Astrocyte (in vitro differentiated cells and primary cell): ENCODE measurements at regions not wholly inside any gene's neighbourhood (a gene's known extent, or its start where the extent isn't known, plus 50 kb on each side); places are given as distances from the start of the nearest gene placed in this dataset.

Experiments used
- DNase-seq: peaks from one replicate; pipeline ENCODE4 v3.0.0-alpha.2; 2010; ENCODE audit warnings: low read depth
- FAIRE-seq: peaks from 2 replicates; lab custom pipeline; 2011; peaks lifted over from hg19 to GRCh38; lab: Jason Lieb, UNC
- H2AFZ ChIP-seq: 2 replicates; pipeline ENCODE4 v1.6.0; 2012; ENCODE audit warnings: low read depth, low read length, inconsistent platforms
- H3K27ac ChIP-seq: 2 replicates; pipeline ENCODE4 v1.5.1; 2011; ENCODE audit warnings: low read depth, low read length, inconsistent platforms
- H3K27me3 ChIP-seq: 2 replicates; pipeline ENCODE4 v1.6.0; 2011; ENCODE audit warnings: low read length, inconsistent platforms; ENCODE audit not compliant: insufficient read depth
- H3K36me3 ChIP-seq: 2 replicates; pipeline ENCODE4 v1.5.1; 2011; ENCODE audit warnings: low read length, inconsistent platforms; ENCODE audit not compliant: insufficient read depth
- H3K4me1 ChIP-seq: 2 replicates; pipeline ENCODE4 v1.5.1; 2011; ENCODE audit warnings: low read length, inconsistent platforms; ENCODE audit not compliant: insufficient read depth
- H3K4me2 ChIP-seq: 2 replicates; pipeline ENCODE4 v1.6.0; 2012; ENCODE audit warnings: low read length, inconsistent platforms
- H3K4me3 ChIP-seq: 2 replicates; pipeline ENCODE4 v1.5.1; 2011; ENCODE audit warnings: low read depth, mild to moderate bottlenecking, low read length, inconsistent platforms; ENCODE audit not compliant: insufficient read depth
- H3K79me2 ChIP-seq: 2 replicates; pipeline ENCODE4 v1.6.0; 2012; ENCODE audit warnings: mild to moderate bottlenecking, low read length, inconsistent platforms; ENCODE audit not compliant: insufficient read depth
- H3K9ac ChIP-seq: 2 replicates; pipeline ENCODE4 v1.6.0; 2012; ENCODE audit warnings: mild to moderate bottlenecking, low read length, inconsistent platforms
- H3K9me3 ChIP-seq: 2 replicates; pipeline ENCODE4 v1.5.1; 2012; ENCODE audit warnings: low read depth, mild to moderate bottlenecking, low read length, inconsistent platforms; ENCODE audit not compliant: insufficient read depth
- H4K20me1 ChIP-seq: 2 replicates; pipeline ENCODE4 v1.6.0; 2012; ENCODE audit warnings: low read length, inconsistent platforms; ENCODE audit not compliant: insufficient read depth
- H3K27ac Mint-ChIP-seq: one replicate; pipeline ENCODE4 v1.8.0; 2021; ENCODE audit warnings: mild to moderate bottlenecking, mixed read lengths; ENCODE audit not compliant: unreplicated experiment
- H3K27me3 Mint-ChIP-seq: one replicate; pipeline ENCODE4 v1.8.0; 2021; ENCODE audit warnings: low read depth, mixed read lengths; ENCODE audit not compliant: unreplicated experiment
- H3K36me3 Mint-ChIP-seq: one replicate; pipeline ENCODE4 v1.8.0; 2021; ENCODE audit warnings: low read depth, mixed read lengths; ENCODE audit not compliant: unreplicated experiment
- H3K4me1 Mint-ChIP-seq: one replicate; pipeline ENCODE4 v1.8.0; 2021; ENCODE audit warnings: low read depth, mixed read lengths; ENCODE audit not compliant: unreplicated experiment
- H3K4me3 Mint-ChIP-seq: one replicate; pipeline ENCODE4 v1.8.0; 2021; ENCODE audit warnings: mild to moderate bottlenecking, moderate library complexity, mixed read lengths; ENCODE audit not compliant: unreplicated experiment
- H3K9me3 Mint-ChIP-seq: one replicate; pipeline ENCODE4 v1.8.0; 2021; ENCODE audit warnings: mild to moderate bottlenecking, mixed read lengths; ENCODE audit not compliant: unreplicated experiment
- CTCF ChIP-seq: IDR thresholded peaks from 2 replicates; pipeline ENCODE4 v1.5.1; 2011; ENCODE audit warnings: low read depth, mild to moderate bottlenecking, inconsistent platforms, low read length, moderate library complexity; ENCODE audit not compliant: insufficient read depth
- EZH2 ChIP-seq: IDR thresholded peaks from 2 replicates; pipeline ENCODE4 v1.6.1; 2012; ENCODE audit warnings: mild to moderate bottlenecking, low read length, inconsistent platforms; ENCODE audit not compliant: insufficient read depth

DNA sequence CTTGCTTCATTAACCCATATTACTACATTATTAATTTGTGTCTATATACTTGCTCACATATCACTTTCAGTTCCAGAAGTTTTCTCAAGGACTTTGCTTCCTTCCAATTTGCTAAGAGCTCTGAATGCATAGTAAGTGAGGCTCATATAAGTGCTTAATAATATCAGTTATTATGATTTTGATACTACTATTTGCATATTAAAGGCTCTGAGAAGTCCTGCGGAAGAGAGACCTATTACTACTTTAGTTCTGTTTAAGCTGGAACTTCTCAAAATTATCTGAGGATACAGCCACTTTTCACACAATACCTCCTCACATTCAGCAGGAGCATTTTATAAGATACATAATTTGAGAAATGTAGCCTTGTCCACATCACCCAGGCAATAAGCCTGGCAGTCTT, 81.6 kb downstream of the GJD2 start:
- Histone ChIP-seq H3K27me3 (peaks cover 43% of the 10 kb centered on the region), H4K20me1 (no peaks in the 10 kb centered on the region), H3K9me3 (peaks cover 2% of the 10 kb centered on the region), H3K4me3 (no peak overlapping the region), H3K79me2 (no peaks in the 10 kb centered on the region), H3K4me2 (no peak overlapping the region), H3K27ac (no peak overlapping the region), H2AFZ (no peak overlapping the region), H3K9ac (no peak overlapping the region), H3K36me3 (no peaks in the 10 kb centered on the region), H3K4me1 (no peaks in the 10 kb centered on the region)
- TF ChIP-seq EZH2 (no peak), CTCF (no peak)
- Mint-ChIP-seq H3K4me1 (no peaks in the 10 kb centered on the region), H3K27ac (no peak overlapping the region), H3K9me3 (peaks cover 3% of the 10 kb centered on the region), H3K27me3 (peaks cover 21% of the 10 kb centered on the region), H3K36me3 (no peaks in the 10 kb centered on the region), H3K4me3 (no peak overlapping the region)
- DNase-seq (no peak), FAIRE-seq (no peak)

- Mint-ChIP-seq H3K4me3 (no peak overlapping the region), H3K36me3 (no peaks in the 10 kb centered on the region), H3K9me3 (peaks cover 1% of the 10 kb centered on the region), H3K27me3 (peaks cover 21% of the 10 kb centered on the region), H3K4me1 (no peaks in the 10 kb centered on the region), H3K27ac (no peak overlapping the region)
- Histone ChIP-seq H2AFZ (no peak overlapping the region), H3K27me3 (peaks cover 11% of the 10 kb centered on the region), H3K9me3 (no peaks in the 10 kb centered on the region), H3K4me3 (no peak overlapping the region), H3K79me2 (no peaks in the 10 kb centered on the region), H3K27ac (no peak overlapping the region), H3K36me3 (no peaks in the 10 kb centered on the region), H3K4me1 (no peaks in the 10 kb centered on the region), H4K20me1 (no peaks in the 10 kb centered on the region), H3K9ac (no peak overlapping the region), H3K4me2 (no peak overlapping the region)
- TF ChIP-seq CTCF (no peak), EZH2 (no peak)
- DNase-seq (no peak), FAIRE-seq (no peak)
Observed at GRCh38 chr15:34665498-34666116, 82.2 kb upstream of the GOLGA8B start.

DNA sequence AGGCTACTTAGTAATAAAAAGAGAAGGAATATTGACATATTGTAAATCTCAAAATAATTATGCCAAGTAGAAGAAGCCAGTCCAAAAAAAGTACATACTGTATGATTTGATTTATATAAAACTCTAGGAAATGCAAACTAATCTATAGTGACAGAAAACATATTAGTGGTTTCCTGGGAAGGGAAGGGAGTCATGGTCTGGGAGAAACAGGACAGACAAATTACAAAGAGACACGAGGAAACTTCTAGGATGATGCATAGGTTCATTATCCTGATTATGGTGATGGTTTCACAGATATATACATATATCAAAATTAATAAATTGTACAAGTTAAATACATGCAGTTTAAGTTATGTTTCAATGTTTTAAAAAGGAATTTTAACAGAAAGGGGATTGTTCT, 81.0 kb upstream of the GOLGA8B start:
- H3K4me2 ChIP-seq: no peak overlapping the region
- no peaks in the 10 kb centered on the region for H3K9me3 ChIP-seq
- H3K27me3 ChIP-seq: peaks cover 11% of the 10 kb centered on the region
- TF ChIP-seq CTCF (no peak), EZH2 (no peak)
- no peak overlapping the region for H2AFZ ChIP-seq
- FAIRE-seq (no peak), DNase-seq (no peak)
- H3K4me3 ChIP-seq: no peak overlapping the region
- no peak overlapping the region for H3K9ac ChIP-seq
- H3K4me1 Mint-ChIP-seq: no peaks in the 10 kb centered on the region
- H3K4me3 Mint-ChIP-seq: no peak overlapping the region
- H4K20me1 ChIP-seq: no peaks in the 10 kb centered on the region
- peaks cover 1% of the 10 kb centered on the region for H3K9me3 Mint-ChIP-seq
- H3K36me3 ChIP-seq: no peaks in the 10 kb centered on the region
- H3K36me3 Mint-ChIP-seq: no peaks in the 10 kb centered on the region
- peaks cover 17% of the 10 kb centered on the region for H3K27me3 Mint-ChIP-seq
- no peaks in the 10 kb centered on the region for H3K79me2 ChIP-seq
- no peaks in the 10 kb centered on the region for H3K4me1 ChIP-seq
- H3K27ac ChIP-seq: no peak overlapping the region
- H3K27ac Mint-ChIP-seq: no peak overlapping the region
